Naive B cell (primary cell): ENCODE measurements at regions not wholly inside any gene's neighbourhood (a gene's known extent, or its start where the extent isn't known, plus 50 kb on each side); places are given as distances from the start of the nearest gene placed in this dataset.

Experiments
- ATAC-seq, 2 donors: fragments of 150-1000 bp; cut with Tn5 transposase; 2 replicates each; pipeline ENCODE4 v1.10.0; 2021; ENCODE audit warnings: low read depth in 2 of 2, mild to moderate bottlenecking in 2 of 2, moderate library complexity in 2 of 2
- DNase-seq: peaks from one replicate; pipeline ENCODE4 v3.0.0; 2022
- H3K27ac Mint-ChIP-seq, 6 donors: one replicate each; pipeline ENCODE4 v1.8.0; 2020 to 2022; ENCODE audit warnings: mild to moderate bottlenecking in 6 of 6, mixed read lengths in 6 of 6, moderate library complexity in 5 of 6, inconsistent platforms in 2 of 6
- H3K27me3 Mint-ChIP-seq, 3 donors: one replicate each; pipeline ENCODE4 v1.8.0; 2021 to 2022; ENCODE audit warnings: mixed read lengths in 3 of 3, mild to moderate bottlenecking in 1 of 3
- H3K36me3 Mint-ChIP-seq, 2 donors: one replicate each; pipeline ENCODE4 v1.8.0; 2020 to 2022; ENCODE audit warnings: mixed read lengths in 2 of 2, inconsistent platforms in 1 of 2, mild to moderate bottlenecking in 1 of 2
- H3K4me1 Mint-ChIP-seq, 3 donors: one replicate each; pipeline ENCODE4 v1.8.0; 2020 to 2022; ENCODE audit warnings: mixed read lengths in 3 of 3, inconsistent platforms in 1 of 3, mild to moderate bottlenecking in 1 of 3, moderate library complexity in 1 of 3
- H3K4me3 Mint-ChIP-seq, 8 donors: one replicate each; pipeline ENCODE4 v1.8.0; 2020 to 2022; ENCODE audit warnings: mild to moderate bottlenecking in 8 of 8, mixed read lengths in 8 of 8, moderate library complexity in 8 of 8, inconsistent platforms in 2 of 8
- H3K9me3 Mint-ChIP-seq, 7 donors: one replicate each; pipeline ENCODE4 v1.8.0; 2020 to 2022; ENCODE audit warnings: mixed read lengths in 7 of 7, mild to moderate bottlenecking in 5 of 7, inconsistent platforms in 2 of 7, moderate library complexity in 1 of 7

DNA sequence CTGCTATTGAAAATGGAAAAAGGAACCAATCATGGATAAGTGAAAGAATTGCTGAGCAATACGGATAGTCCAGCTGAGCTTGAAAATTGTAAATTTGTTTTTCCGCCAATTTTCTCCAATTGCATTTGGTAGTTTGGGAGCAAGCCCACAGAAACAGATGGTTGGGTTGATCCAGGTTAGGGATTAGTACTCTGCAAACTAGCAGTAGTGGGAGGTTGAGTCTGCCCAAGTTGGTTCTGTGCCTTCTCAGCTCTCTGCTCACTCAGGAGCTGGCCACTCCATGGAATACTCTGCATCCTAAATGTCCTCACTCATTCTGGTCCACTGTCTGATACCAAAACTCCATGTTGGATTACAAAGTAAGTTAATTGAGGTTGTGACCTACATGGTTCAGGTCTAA lies 361.1 kb upstream of the ATP2B1 start:
- peaks cover 19 to 23% of the 10 kb centered on the region in 2 donors for H3K36me3 Mint-ChIP-seq
- no peak for ATAC-seq
- peaks cover 7 to 27% (median 10%) of the 10 kb centered on the region in 7 donors for H3K9me3 Mint-ChIP-seq
- H3K4me1 Mint-ChIP-seq = peaks cover 3 to 11% (median 6%) of the 10 kb centered on the region in 3 donors
- DNase-seq = no peak
- peaks cover 2 to 14% (median 5%) of the 10 kb centered on the region in 3 donors for H3K27me3 Mint-ChIP-seq
- no peak overlapping the region for H3K27ac Mint-ChIP-seq
- no peak overlapping the region for H3K4me3 Mint-ChIP-seq

DNA sequence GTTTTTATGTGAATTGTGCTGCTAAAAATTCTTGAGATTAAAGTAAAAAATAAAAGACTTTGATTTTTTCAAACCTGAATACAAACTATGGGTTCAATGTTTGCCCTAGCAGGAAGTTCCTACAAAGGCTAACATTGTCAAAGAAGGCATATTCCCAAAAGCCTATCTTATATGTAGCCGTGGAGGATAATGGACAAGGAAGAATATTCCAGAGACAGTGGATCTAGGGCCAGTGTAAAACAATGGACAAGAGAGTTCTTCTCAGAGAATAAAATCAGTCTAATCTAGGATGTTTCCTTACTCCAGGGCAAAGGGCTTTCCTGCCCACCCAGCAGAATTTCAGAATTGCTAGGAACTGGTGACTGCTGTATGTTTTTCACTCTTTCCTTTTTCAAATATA lies 359.2 kb upstream of the ATP2B1 start:
- Mint-ChIP-seq H3K4me1 (peaks cover 0 to 6% (median 6%) of the 10 kb centered on the region in 3 donors), H3K36me3 (peaks cover 13 to 21% of the 10 kb centered on the region in 2 donors), H3K27ac (no peak overlapping the region), H3K27me3 (peaks cover 0 to 9% (median 5%) of the 10 kb centered on the region in 3 donors), H3K9me3 (peaks cover 7 to 21% (median 9%) of the 10 kb centered on the region in 7 donors), H3K4me3 (no peak overlapping the region)
- DNase-seq (no peak), ATAC-seq (no peak)

DNA sequence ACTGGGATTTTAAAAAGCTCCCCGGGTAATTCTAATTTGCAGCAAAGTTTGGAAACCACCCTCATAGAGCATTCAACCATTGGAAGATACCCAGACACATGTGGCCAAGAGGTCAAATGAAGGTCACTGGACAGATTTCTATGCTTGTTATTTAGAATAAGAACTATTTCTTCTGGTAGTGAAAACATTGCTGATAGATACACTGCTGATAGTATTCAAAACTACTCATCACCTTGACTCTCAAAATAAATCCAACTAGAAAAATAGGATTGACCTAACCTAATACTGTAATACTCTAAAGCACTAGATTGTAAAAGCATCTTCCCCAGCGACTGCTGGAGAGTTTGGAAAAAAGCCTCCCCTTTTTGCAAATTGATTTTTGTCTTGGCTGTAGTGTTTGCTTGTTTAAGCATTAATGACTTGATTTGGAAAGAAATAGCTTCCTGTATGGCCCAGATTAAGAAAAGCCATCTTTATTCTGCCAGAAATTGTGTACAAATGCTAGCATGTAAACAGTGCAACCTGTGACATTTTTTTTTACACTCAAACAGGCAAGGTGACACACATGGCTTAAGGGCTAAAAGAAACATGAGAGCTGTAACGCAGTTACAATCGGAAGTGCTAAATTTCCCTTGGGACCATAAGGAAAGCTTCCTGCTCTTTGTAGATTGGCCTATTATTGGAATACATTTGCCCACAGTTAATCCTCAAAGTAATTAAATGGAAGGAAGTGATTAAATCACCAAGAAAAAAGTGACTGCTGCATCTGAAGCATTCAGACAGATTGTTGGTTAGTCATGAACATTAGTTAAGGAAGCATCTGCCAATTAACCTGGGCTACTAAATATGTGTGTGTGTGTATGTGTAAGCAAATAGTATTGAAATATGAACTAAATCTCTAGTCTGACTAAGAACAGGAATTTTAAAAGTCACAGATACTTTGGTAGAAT lies 356.5 kb upstream of the ATP2B1 start:
- H3K36me3 Mint-ChIP-seq = peaks cover 3 to 4% of the 10 kb centered on the region in 2 donors
- peaks cover 0 to 9% (median 1%) of the 10 kb centered on the region in 7 donors for H3K9me3 Mint-ChIP-seq
- DNase-seq (no peak), ATAC-seq (no peak)
- H3K27ac Mint-ChIP-seq = no peak overlapping the region
- peaks cover 0 to 5% (median 3%) of the 10 kb centered on the region in 3 donors for H3K27me3 Mint-ChIP-seq
- peaks cover 0 to 6% (median 6%) of the 10 kb centered on the region in 3 donors for H3K4me1 Mint-ChIP-seq
- H3K4me3 Mint-ChIP-seq = no peak overlapping the region

DNA sequence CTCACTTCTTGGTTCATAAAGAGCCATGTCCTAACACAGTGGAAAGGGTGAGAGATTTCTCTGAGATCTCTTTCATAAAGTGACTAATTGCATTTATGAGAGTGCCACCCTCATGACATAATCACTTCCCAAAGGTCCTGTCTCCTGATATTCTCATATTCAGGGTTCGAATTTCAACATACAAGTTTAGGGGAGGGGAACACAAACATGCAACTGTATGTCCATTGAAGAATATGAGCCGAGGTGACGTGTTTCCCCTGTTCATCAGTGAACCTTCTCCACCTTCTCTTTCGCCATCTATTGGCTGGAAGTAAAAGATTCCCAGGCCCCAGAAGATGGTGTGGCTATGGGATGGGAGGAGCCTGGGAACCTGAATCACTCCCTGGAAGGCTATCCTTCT lies 354.2 kb upstream of the ATP2B1 start:
- no peak for DNase-seq
- no peaks in the 10 kb centered on the region for H3K9me3 Mint-ChIP-seq
- no peak overlapping the region for H3K4me3 Mint-ChIP-seq
- H3K4me1 Mint-ChIP-seq = peaks cover 0 to 6% (median 6%) of the 10 kb centered on the region in 3 donors
- no peaks in the 10 kb centered on the region for H3K36me3 Mint-ChIP-seq
- H3K27ac Mint-ChIP-seq = no peak overlapping the region
- no peak for ATAC-seq
- H3K27me3 Mint-ChIP-seq = peaks cover 0 to 5% (median 0%) of the 10 kb centered on the region in 3 donors

- Mint-ChIP-seq H3K4me3 (no peak overlapping the region), H3K27ac (no peak overlapping the region), H3K27me3 (no peaks in the 10 kb centered on the region), H3K36me3 (no peaks in the 10 kb centered on the region), H3K4me1 (peaks cover 0 to 6% (median 6%) of the 10 kb centered on the region in 3 donors), H3K9me3 (no peaks in the 10 kb centered on the region)
- ATAC-seq (no peak), DNase-seq (no peak)
Measured at GRCh38 chr12:90061809-90062208, 353.2 kb upstream of the ATP2B1 start.

GRCh38 chr12:90060031-90060430 lies 351.4 kb upstream of the ATP2B1 start:
- no peaks in the 10 kb centered on the region for H3K9me3 Mint-ChIP-seq
- no peak overlapping the region for H3K27ac Mint-ChIP-seq
- no peak overlapping the region for H3K4me3 Mint-ChIP-seq
- no peaks in the 10 kb centered on the region for H3K36me3 Mint-ChIP-seq
- H3K4me1 Mint-ChIP-seq = peaks cover 0 to under 1% (median under 1%) of the 10 kb centered on the region in 3 donors
- H3K27me3 Mint-ChIP-seq = no peaks in the 10 kb centered on the region
- no peak for DNase-seq
- ATAC-seq = no peak

GRCh38 chr12:90058704-90059103 lies 350.1 kb upstream of the ATP2B1 start:
- no peak overlapping the region for H3K27ac Mint-ChIP-seq
- H3K36me3 Mint-ChIP-seq = no peaks in the 10 kb centered on the region
- H3K27me3 Mint-ChIP-seq = no peaks in the 10 kb centered on the region
- no peak overlapping the region for H3K4me3 Mint-ChIP-seq
- H3K9me3 Mint-ChIP-seq = no peaks in the 10 kb centered on the region
- DNase-seq (no peak), ATAC-seq (no peak)
- no peaks in the 10 kb centered on the region for H3K4me1 Mint-ChIP-seq

- ATAC-seq = no peak
- Mint-ChIP-seq H3K4me1 (no peaks in the 10 kb centered on the region), H3K4me3 (no peak overlapping the region), H3K36me3 (peaks cover 5 to 7% of the 10 kb centered on the region in 2 donors), H3K9me3 (peaks cover 0 to 4% (median 0%) of the 10 kb centered on the region in 7 donors), H3K27me3 (no peaks in the 10 kb centered on the region), H3K27ac (peak overlapping the region in 1 of 6 donors; percentile 11)
- no peak for DNase-seq
Measured at GRCh38 chr12:90055071-90055470, 346.4 kb upstream of the ATP2B1 start.

DNA sequence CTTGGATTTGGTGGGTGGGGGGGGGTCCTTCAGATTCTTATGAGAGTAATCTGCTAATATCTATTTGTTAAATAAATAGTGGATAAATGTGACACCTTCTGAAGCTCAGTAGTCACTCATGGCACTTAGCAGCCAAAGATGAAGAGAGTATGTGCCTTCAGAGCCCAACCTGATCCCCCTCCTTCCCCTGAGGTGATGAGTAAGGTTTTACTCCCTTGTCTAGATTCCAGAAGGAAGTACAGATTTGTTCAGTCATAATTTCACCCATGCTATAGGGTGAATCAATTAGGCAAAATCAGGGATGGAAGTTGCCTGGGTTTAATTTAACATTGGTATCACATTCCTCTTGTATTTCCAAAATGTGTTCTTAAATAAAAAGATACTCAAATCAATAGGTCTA lies 340.3 kb upstream of the ATP2B1 start:
- H3K9me3 Mint-ChIP-seq = peaks cover 0 to 4% (median 0%) of the 10 kb centered on the region in 7 donors
- H3K27ac Mint-ChIP-seq = peak overlapping the region in 1 of 6 donors; percentile 10
- H3K4me3 Mint-ChIP-seq = no peak overlapping the region
- H3K36me3 Mint-ChIP-seq = peaks cover 5 to 7% of the 10 kb centered on the region in 2 donors
- DNase-seq (no peak), ATAC-seq (no peak)
- H3K4me1 Mint-ChIP-seq = no peaks in the 10 kb centered on the region
- H3K27me3 Mint-ChIP-seq = no peaks in the 10 kb centered on the region

DNA sequence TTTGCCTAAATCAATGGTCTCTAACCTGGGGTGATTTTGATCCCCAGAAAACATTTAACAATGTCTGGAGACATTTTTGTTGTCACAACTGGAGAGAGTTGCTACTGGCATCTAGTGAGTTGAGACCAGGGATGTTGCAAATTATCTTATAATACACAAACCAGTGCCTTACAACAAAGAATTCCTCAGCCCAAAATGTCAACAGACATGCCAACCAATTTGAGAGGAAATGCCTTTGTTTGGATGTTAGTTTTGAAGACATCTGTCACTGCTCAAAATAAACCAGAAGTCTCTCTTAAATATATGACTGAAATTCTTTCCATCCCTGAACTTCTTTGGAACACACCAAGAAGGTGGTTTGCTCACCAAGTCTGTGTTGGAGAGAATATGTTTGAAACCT lies 336.9 kb upstream of the ATP2B1 start:
- no peak overlapping the region for H3K4me3 Mint-ChIP-seq
- H3K27me3 Mint-ChIP-seq = no peaks in the 10 kb centered on the region
- H3K27ac Mint-ChIP-seq = no peak overlapping the region
- DNase-seq (no peak), ATAC-seq (no peak)
- peaks cover 0 to 2% (median 0%) of the 10 kb centered on the region in 7 donors for H3K9me3 Mint-ChIP-seq
- no peaks in the 10 kb centered on the region for H3K4me1 Mint-ChIP-seq
- H3K36me3 Mint-ChIP-seq = no peaks in the 10 kb centered on the region

DNA sequence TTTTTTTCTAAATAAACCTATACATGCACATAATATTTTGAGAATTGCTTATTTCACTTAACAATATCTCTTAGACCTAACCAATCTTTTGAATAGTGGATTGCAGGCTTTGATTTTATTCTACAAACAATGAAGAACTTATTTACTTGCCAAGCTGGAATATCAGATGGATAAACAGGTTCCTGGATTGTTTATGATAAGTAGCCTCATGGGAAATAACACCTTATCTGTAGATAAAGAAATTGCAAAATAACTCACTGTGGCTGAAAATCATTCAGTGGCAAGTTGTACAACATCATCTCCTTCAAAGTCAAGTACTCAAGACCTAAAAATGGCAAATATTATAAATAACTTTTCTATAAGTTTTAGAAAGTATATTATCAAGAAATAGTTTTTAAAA lies 335.4 kb upstream of the ATP2B1 start:
- H3K27me3 Mint-ChIP-seq = no peaks in the 10 kb centered on the region
- no peak for ATAC-seq

DNA sequence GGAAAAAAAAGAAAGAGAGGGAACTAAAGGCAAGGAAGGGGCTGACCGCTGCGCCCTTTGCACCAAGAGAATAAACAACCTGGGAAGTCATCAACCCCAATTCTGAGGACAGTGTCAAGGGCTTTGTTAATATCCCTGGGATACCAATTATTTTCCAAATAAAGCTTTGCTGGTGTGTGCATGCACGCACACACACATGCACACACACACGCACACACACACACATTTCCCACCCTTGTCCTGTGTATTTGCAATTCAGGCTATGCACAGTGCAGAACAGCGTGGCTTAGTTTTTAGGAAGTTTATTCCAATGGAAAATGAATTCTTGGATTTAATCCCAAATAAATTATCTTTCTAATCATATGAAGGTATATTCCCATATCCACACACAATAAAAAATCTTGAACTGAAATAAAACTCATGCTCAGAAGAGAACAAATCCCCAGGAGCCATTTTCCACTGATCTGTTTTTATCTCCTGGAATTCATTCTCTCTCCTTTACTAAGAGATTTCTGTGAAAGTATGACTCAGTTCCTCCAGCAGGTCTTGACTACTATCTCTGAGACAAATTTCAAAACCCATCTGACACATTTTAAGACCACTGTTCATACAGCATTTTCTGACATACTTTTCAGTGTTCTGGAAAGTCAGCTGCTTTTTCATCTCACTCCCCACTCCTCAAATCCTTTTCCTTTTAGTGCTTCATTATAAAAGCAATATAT lies 334.4 kb upstream of the ATP2B1 start:
- Mint-ChIP-seq H3K4me3 (no peak overlapping the region), H3K36me3 (no peaks in the 10 kb centered on the region), H3K4me1 (no peaks in the 10 kb centered on the region), H3K9me3 (peaks cover 0 to 2% (median 0%) of the 10 kb centered on the region in 7 donors), H3K27ac (no peak overlapping the region), H3K27me3 (no peaks in the 10 kb centered on the region)
- ATAC-seq (no peak), DNase-seq (no peak)

More for the DNA sequence above, 335.4 kb upstream of the ATP2B1 start:
- H3K9me3 Mint-ChIP-seq = peaks cover 0 to 2% (median 0%) of the 10 kb centered on the region in 7 donors
- no peak for DNase-seq
- no peaks in the 10 kb centered on the region for H3K4me1 Mint-ChIP-seq
- no peak overlapping the region for H3K27ac Mint-ChIP-seq
- H3K36me3 Mint-ChIP-seq = no peaks in the 10 kb centered on the region
- H3K4me3 Mint-ChIP-seq = no peak overlapping the region

- Mint-ChIP-seq H3K36me3 (peaks cover 0 to 13% of the 10 kb centered on the region in 2 donors), H3K9me3 (peaks cover 0 to 14% (median 5%) of the 10 kb centered on the region in 7 donors), H3K27me3 (peaks cover 0 to 2% (median 0%) of the 10 kb centered on the region in 3 donors), H3K27ac (no peak overlapping the region), H3K4me1 (peaks cover 0 to 7% (median 0%) of the 10 kb centered on the region in 3 donors), H3K4me3 (no peak overlapping the region)
- DNase-seq = no peak
- ATAC-seq = no peak
Measured at GRCh38 chr12:90038289-90038688, 329.7 kb upstream of the ATP2B1 start.
